ENCODE measurements at regions not wholly inside any gene's neighbourhood (a gene's known extent, or its start where the extent isn't known, plus 50 kb on each side); places are given as distances from the start of the nearest gene placed in this dataset.

DNA sequence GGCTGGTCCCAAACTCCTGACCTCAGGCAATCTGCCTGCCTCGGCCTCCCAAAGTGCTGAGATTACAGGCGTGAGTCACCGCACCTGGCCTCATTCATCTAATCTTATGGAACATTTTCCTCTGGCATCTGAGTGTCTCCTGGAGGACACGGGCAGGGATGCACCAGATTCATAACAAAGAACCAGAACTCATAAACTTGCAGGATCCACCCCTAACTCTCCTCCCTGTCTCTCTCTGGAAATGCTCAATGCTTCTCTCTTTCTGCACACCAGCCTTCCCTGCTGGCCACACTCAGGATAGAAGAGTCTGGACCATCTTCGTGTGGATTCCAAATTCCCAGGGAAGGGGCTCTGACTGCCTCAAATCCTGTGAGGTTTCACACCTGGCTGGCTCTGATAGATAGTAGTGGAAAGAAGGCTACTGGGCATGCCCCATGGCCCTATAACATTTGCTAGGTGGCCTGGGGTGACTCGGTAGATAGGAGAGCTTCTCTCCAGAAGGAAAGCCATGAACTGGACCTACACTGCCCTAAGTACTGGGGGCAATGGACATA is 483.2 kb upstream of the GYPC start:
- TF ChIP-seq CTCF (IDR thresholded peaks at IDR 0.05; ENCODE audit: poor library complexity) (no peak), EZH2 (IDR thresholded peaks at IDR 0.05; ENCODE audit: borderline replicate concordance) (no peak)
